HepG2 (cell line): ENCODE measurements at regions not wholly inside any gene's neighbourhood (a gene's known extent, or its start where the extent isn't known, plus 50 kb on each side); places are given as distances from the start of the nearest gene placed in this dataset.

Experiments used
- ARNT2 ChIP-seq: sonication (generic); formaldehyde crosslinking; IDR thresholded peaks from 2 replicates; pipeline ENCODE4 v1.8.0; 2022; ENCODE audit warnings: mild to moderate bottlenecking, low read depth, missing genetic modification reagents, moderate library complexity
- ATF1 ChIP-seq: IDR thresholded peaks from 2 replicates; pipeline ENCODE4 v1.6.1; 2016; ENCODE audit warnings: mild to moderate bottlenecking, control low read depth
- CBX2 ChIP-seq, 2 experiments: fragments of 200-600 bp in 1 of 2; sonication (generic); formaldehyde crosslinking in 1 of 2; IDR thresholded peaks; 2 replicates each; pipeline versions ENCODE4 v1.7.0 to v1.8.1; 2018 to 2022; ENCODE audit warnings: low read depth in 2 of 2, low read length in 1 of 2, mild to moderate bottlenecking in 1 of 2, missing genetic modification reagents in 1 of 2
- FOXA1 ChIP-seq, 2 experiments: fragments of 450-650 bp in 1 of 2; sonication (generic) in 1 of 2; formaldehyde crosslinking in 1 of 2; IDR thresholded peaks; 2 replicates each; pipeline versions ENCODE4 v1.4.0 to v1.6.1; 2016 to 2020; ENCODE audit warnings: missing genetic modification reagents in 1 of 2
- JUNB ChIP-seq: sonication (generic); formaldehyde crosslinking; IDR thresholded peaks from 2 replicates; pipeline ENCODE4 v1.8.0; 2022; ENCODE audit warnings: missing genetic modification reagents, mild to moderate bottlenecking, borderline replicate concordance
- MAFK ChIP-seq, 2 experiments: IDR thresholded peaks in 1 of 2; conservative IDR thresholded peaks in 1 of 2; 2 replicates each; pipeline ENCODE4 v1.6.1; 2011; ENCODE audit warnings: improper control_type of control experiment in 2 of 2, low read length in 2 of 2
- NCOA5 ChIP-seq: sonication (generic); formaldehyde crosslinking; IDR thresholded peaks from 2 replicates; pipeline ENCODE4 v1.4.0; 2020; ENCODE audit warnings: missing genetic modification reagents
- RXRA ChIP-seq: sonication (generic); formaldehyde crosslinking; IDR thresholded peaks from 2 replicates; pipeline ENCODE4 v1.5.1; 2020; ENCODE audit warnings: missing genetic modification reagents
- SP4 ChIP-seq: sonication (generic); formaldehyde crosslinking; IDR thresholded peaks from 2 replicates; pipeline ENCODE4 v1.8.1; 2023; ENCODE audit warnings: mild to moderate bottlenecking, missing genetic modification reagents
- TARDBP ChIP-seq: sonication (generic); formaldehyde crosslinking; IDR thresholded peaks from 2 replicates; pipeline ENCODE4 v1.8.0; 2022; ENCODE audit warnings: mild to moderate bottlenecking, missing genetic modification reagents
- ZKSCAN8 ChIP-seq: IDR thresholded peaks from 2 replicates; pipeline ENCODE4 v1.6.1; 2016; ENCODE audit warnings: borderline replicate concordance, missing genetic modification reagents, missing compliant biosample characterization
- ZNF205 ChIP-seq: IDR thresholded peaks from 2 replicates; pipeline ENCODE4 v1.6.1; 2018; ENCODE audit warnings: missing biosample characterization, missing genetic modification reagents
- ZNF207 ChIP-seq: fragments of 450-650 bp; IDR thresholded peaks from 2 replicates; pipeline ENCODE4 v1.6.1; 2016; ENCODE audit warnings: antibody characterized with exemption, borderline replicate concordance
- TF ChIP-seq, protein P1 (sequence below): IDR thresholded peaks from 2 replicates; pipeline ENCODE4 v1.6.1; 2018; ENCODE audit warnings: missing genetic modification reagents
- TF ChIP-seq, protein P2 (sequence below): sonication (generic); formaldehyde crosslinking; IDR thresholded peaks from 2 replicates; pipeline ENCODE4 v1.4.0; 2020; ENCODE audit warnings: mild to moderate bottlenecking, missing genetic modification reagents, borderline replicate concordance
- TF ChIP-seq, protein P3 (sequence below): sonication (generic); formaldehyde crosslinking; IDR thresholded peaks from 2 replicates; pipeline ENCODE4 v1.4.0; 2020; ENCODE audit warnings: missing genetic modification reagents
- TF ChIP-seq, protein P4 (sequence below): sonication (generic); formaldehyde crosslinking; IDR thresholded peaks from 2 replicates; pipeline ENCODE4 v1.4.0; 2020; ENCODE audit warnings: missing genetic modification reagents
- TF ChIP-seq, protein P5 (sequence below): sonication (generic); formaldehyde crosslinking; IDR thresholded peaks from 2 replicates; pipeline ENCODE4 v1.4.0; 2020; ENCODE audit warnings: low read depth, mild to moderate bottlenecking, missing genetic modification reagents
- TF ChIP-seq, protein P6 (sequence below): sonication (generic); formaldehyde crosslinking; IDR thresholded peaks from 2 replicates; pipeline ENCODE4 v1.9.0; 2022; ENCODE audit warnings: missing genetic modification reagents, mild to moderate bottlenecking, borderline replicate concordance

DNA sequence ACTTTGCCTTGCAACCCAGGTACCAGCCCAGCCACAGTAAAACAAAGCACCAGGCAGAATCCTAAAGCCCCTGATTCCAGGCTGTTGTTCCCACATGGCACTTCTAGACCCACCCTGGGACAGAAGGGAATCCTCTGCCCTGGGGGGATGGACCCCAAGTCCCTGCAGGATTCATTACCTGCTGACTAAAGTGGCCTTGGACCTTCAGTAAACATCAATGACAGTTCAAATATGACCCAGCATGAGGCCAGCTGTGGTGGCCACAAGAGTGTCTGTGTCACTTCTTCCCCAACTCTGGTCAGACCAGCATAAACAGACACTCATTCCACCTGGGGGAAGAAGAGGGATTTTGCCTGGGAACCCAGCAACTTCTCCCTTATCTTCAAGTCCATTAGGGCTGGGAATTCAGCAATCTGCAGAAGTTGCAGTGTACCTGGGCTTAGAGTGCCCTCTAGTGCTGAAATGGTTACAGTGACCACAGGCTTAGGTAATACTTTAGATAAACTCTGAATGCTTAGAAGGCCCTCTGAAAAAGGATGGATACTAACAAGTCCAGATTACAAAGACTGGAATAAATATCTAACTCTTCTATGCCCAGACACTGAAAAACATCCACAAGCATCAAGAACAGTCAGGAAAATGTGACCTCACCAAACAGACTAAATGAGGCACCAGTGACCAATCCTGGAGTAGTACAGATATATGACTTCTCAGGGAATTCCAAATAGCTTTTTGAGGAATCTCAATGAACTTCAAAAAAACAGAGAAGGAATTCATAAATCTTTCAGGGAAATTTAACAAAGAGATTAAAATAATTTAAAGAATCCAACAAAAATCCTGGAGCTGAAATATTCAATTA, 108.5 kb upstream of the TMEM168 start (continued):
- TF ChIP-seq JUNB (no peak), SP4 (peak; percentile 54; the same call in 1 of the 2 replicates), ZNF207 (no peak), ARNT2 (CRISPR knock-in tag) (0 out of 2 replicates have a peak, but pooled peaks have one; percentile 30), CBX2 (IDR thresholded peaks at IDR 0.05; ENCODE audit: low read depth, low read length) (no peak), CBX2 (CRISPR knock-in tag; IDR thresholded peaks at IDR 0.05; ENCODE audit: low read depth) (no peak), ATF1 (CRISPR knock-in tag) (peak; percentile 38; the same call in 1 of the 2 replicates), RXRA (CRISPR knock-in tag) (peak; percentile 81), MAFK (conservative IDR thresholded peaks at IDR 0.05 in 1 of 2, IDR thresholded peaks at IDR 0.05 in 1 of 2; ENCODE audit: low read length in 2 of 2) (peak; percentile 11 to 31; a peak in 1 of 4 replicates), TARDBP (CRISPR knock-in tag) (0 out of 2 replicates have a peak, but pooled peaks have one; percentile 14), ZNF205 (CRISPR knock-in tag) (no peak), NCOA5 (CRISPR knock-in tag) (no peak), FOXA1 (IDR thresholded peaks at IDR 0.05) (no peak; the same call in 1 of the 2 replicates), FOXA1 (CRISPR knock-in tag; IDR thresholded peaks at IDR 0.05) (peak; percentile 86), ZKSCAN8 (CRISPR knock-in tag) (no peak)
- TF ChIP-seq, protein P1, sequence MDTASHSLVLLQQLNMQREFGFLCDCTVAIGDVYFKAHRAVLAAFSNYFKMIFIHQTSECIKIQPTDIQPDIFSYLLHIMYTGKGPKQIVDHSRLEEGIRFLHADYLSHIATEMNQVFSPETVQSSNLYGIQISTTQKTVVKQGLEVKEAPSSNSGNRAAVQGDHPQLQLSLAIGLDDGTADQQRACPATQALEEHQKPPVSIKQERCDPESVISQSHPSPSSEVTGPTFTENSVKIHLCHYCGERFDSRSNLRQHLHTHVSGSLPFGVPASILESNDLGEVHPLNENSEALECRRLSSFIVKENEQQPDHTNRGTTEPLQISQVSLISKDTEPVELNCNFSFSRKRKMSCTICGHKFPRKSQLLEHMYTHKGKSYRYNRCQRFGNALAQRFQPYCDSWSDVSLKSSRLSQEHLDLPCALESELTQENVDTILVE (CRISPR knock-in tag), result no peak
- TF ChIP-seq, protein P2, sequence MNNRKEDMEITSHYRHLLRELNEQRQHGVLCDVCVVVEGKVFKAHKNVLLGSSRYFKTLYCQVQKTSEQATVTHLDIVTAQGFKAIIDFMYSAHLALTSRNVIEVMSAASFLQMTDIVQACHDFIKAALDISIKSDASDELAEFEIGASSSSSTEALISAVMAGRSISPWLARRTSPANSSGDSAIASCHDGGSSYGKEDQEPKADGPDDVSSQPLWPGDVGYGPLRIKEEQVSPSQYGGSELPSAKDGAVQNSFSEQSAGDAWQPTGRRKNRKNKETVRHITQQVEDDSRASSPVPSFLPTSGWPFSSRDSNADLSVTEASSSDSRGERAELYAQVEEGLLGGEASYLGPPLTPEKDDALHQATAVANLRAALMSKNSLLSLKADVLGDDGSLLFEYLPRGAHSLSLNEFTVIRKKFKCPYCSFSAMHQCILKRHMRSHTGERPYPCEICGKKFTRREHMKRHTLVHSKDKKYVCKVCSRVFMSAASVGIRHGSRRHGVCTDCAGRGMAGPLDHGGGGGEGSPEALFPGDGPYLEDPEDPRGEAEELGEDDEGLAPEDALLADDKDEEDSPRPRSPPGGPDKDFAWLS (CRISPR knock-in tag), result 0 out of 2 replicates have a peak, but pooled peaks have one; percentile 66
- TF ChIP-seq, protein P3, sequence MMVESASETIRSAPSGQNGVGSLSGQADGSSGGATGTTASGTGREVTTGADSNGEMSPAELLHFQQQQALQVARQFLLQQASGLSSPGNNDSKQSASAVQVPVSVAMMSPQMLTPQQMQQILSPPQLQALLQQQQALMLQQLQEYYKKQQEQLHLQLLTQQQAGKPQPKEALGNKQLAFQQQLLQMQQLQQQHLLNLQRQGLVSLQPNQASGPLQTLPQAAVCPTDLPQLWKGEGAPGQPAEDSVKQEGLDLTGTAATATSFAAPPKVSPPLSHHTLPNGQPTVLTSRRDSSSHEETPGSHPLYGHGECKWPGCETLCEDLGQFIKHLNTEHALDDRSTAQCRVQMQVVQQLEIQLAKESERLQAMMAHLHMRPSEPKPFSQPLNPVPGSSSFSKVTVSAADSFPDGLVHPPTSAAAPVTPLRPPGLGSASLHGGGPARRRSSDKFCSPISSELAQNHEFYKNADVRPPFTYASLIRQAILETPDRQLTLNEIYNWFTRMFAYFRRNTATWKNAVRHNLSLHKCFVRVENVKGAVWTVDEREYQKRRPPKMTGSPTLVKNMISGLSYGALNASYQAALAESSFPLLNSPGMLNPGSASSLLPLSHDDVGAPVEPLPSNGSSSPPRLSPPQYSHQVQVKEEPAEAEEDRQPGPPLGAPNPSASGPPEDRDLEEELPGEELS (CRISPR knock-in tag), result peak; percentile 66; the same call in 1 of the 2 replicates
- TF ChIP-seq, protein P4, sequence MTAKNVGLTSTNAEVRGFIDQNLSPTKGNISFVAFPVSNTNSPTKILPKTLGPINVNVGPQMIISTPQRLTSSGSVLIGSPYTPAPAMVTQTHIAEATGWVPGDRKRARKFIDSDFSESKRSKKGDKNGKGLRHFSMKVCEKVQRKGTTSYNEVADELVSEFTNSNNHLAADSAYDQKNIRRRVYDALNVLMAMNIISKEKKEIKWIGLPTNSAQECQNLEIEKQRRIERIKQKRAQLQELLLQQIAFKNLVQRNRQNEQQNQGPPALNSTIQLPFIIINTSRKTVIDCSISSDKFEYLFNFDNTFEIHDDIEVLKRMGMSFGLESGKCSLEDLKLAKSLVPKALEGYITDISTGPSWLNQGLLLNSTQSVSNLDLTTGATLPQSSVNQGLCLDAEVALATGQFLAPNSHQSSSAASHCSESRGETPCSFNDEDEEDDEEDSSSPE (CRISPR knock-in tag), result no peak
- TF ChIP-seq, protein P5, sequence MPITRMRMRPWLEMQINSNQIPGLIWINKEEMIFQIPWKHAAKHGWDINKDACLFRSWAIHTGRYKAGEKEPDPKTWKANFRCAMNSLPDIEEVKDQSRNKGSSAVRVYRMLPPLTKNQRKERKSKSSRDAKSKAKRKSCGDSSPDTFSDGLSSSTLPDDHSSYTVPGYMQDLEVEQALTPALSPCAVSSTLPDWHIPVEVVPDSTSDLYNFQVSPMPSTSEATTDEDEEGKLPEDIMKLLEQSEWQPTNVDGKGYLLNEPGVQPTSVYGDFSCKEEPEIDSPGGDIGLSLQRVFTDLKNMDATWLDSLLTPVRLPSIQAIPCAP (CRISPR knock-in tag), result no peak
- TF ChIP-seq, protein P6, sequence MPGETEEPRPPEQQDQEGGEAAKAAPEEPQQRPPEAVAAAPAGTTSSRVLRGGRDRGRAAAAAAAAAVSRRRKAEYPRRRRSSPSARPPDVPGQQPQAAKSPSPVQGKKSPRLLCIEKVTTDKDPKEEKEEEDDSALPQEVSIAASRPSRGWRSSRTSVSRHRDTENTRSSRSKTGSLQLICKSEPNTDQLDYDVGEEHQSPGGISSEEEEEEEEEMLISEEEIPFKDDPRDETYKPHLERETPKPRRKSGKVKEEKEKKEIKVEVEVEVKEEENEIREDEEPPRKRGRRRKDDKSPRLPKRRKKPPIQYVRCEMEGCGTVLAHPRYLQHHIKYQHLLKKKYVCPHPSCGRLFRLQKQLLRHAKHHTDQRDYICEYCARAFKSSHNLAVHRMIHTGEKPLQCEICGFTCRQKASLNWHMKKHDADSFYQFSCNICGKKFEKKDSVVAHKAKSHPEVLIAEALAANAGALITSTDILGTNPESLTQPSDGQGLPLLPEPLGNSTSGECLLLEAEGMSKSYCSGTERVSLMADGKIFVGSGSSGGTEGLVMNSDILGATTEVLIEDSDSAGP (CRISPR knock-in tag), result peak; percentile 27; the same call in 1 of the 2 replicates
